GM18498 (cell line): ENCODE measurements at regions not wholly inside any gene's neighbourhood (a gene's known extent, or its start where the extent isn't known, plus 50 kb on each side); places are given as distances from the start of the nearest gene placed in this dataset.
"Not testable (repeated sequence)": the region's sequence is repeated elsewhere in the genome, so short reads cannot be mapped to it uniquely, and the experiment has no call there.

Experiments
- ATAC-seq: cut with Tn5 transposase; IDR thresholded peaks from one replicate; pipeline ENCODE4 v1.9.1; 2021; ENCODE audit warnings: mild to moderate bottlenecking, moderate library complexity; ENCODE audit not compliant: unreplicated experiment

GRCh38 chr16:58948244-58948643 is 214.1 kb upstream of the GOT2 start:
- ATAC-seq = no peak

GRCh38 chr16:58940609-58941008 is 206.5 kb upstream of the GOT2 start:
- no peak for ATAC-seq

- no peak for ATAC-seq
These were observed 204.7 kb upstream of the GOT2 start for GRCh38 chr16:58938811-58939210.

GRCh38 chr16:58937661-58938060 is 203.5 kb upstream of the GOT2 start:
- no peak for ATAC-seq

DNA sequence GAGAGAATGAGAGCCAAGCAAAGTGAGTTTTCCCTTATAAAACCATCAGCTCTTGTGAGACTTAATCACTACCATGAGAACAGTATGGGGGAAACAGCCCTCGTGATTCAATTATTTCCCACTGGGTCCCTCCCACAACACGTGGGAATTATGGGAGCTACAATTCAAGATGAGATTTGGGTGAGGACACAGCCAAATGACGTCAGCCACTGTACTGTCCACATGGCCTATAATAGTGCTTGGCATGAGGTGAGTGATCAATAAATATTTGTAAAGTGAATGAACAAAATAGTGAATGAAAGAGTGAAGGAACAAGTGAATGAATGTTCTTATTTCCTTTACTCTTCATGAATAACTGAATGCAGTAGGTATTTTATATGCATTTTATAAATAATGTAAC is 199.1 kb upstream of the GOT2 start:
- no peak for ATAC-seq

DNA sequence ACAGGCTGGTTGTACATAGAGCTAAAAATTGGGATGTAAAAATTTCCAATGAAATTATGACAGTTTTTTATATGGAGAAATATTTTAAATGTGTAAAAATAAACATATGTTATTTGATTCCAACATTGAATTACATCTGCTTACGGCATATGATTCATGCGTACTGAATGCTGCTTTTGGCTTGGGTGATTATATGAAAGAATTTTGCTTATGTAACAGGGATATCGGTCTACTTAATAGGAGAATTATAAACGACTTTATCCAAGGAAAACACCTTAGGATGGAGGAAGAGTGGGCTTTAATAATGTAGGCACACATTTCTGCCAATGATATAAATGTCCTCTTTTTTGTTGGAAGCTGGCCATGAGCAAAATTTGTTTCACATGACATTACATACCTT is 197.3 kb upstream of the GOT2 start:
- no peak for ATAC-seq

DNA sequence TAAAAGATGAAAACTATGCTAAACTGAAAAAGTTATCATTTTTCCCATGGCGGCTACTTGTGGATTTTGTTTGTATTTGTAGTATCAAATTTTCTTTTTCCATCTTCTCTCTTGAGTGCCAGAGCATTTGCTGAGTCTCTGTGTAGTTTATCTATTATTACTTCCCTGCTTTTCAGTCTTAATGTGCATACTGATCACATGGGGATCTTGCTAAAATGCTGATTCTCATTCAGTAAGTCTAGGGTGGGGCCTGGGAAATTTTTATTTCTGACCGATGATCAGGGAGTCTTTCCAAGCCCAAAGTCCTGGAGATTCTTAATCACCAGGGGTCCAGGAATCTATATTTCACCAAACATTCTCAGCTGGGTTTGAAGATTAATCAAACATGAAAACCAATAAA is 189.0 kb upstream of the GOT2 start:
- no peak for ATAC-seq

DNA sequence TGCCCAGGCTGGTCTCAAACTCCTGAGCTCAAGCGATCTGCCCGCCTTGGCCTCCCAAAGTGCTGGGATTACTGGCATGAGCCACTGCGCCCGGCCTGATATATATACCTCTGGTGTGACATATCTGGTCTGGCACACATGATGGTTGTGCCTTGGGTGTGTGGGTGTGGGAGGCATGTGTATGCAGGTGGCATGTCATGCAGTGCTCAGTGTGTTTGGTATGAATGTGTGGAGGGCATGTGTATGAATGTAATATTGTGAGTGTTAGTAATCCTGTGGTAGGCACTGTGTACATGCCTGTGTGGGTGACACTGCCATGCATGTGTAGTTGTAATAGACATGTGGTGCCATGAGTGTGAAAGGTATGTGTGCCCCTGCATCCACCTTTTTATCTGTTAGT is 179.3 kb upstream of the GOT2 start:
- no peak for ATAC-seq

GRCh38 chr16:58912571-58912970 is 178.5 kb upstream of the GOT2 start:
- no peak for ATAC-seq

- ATAC-seq = no peak
These were observed 173.0 kb upstream of the GOT2 start for GRCh38 chr16:58906981-58907715.

GRCh38 chr16:58904291-58904690 is 170.2 kb upstream of the GOT2 start:
- no peak for ATAC-seq

DNA sequence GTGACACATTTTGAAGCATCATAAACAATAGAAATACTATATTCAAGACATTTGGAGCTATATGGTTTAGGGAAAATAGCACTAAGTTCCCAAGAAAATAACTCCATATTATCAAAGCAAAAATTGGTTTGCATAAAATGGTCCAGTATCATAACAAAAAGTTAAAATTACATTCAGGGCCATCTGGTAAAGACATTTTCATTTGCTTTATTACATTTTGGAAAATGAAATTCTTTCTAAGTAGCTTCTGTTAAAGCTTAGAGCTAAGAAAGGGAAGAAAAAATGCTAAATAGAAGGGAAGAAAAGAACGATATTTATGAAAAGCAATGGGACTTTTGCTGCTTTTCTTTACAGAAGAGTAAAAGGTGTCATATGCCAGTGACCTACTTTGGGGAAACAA is 155.4 kb upstream of the GOT2 start:
- no peak for ATAC-seq

DNA sequence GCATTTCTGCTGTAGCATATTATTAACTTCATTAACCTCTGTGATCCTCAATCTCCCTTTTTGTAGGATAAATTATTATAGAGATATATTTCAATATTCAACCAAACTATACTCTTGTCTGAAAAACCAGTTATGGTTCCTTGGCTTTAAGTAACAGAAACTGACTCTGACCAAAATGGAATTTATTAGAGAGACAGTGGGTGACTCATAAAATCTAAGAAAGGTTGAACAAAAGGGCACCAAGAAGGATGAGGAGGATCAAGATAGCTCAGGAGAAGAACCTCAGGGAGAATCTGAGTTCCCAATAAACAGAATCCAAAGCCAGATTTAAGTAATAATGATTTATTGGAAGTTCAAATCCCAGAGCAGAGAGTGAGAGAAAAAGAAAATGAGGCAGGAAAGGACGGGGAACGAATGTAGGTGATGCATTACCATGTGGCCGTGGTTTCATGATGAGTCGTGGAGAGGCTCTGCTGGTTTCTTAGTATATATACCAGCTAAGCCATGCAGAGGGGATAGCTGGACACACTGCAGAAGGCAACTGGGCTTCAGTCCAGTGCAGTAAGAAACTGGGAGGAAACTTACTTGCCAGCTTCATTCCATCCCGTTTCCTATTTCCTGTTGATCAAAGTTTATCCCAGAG is 151.5 kb upstream of the GOT2 start:
- ATAC-seq = peak; percentile 52

GRCh38 chr16:58884141-58884540 is 150.0 kb upstream of the GOT2 start:
- ATAC-seq = no peak

DNA sequence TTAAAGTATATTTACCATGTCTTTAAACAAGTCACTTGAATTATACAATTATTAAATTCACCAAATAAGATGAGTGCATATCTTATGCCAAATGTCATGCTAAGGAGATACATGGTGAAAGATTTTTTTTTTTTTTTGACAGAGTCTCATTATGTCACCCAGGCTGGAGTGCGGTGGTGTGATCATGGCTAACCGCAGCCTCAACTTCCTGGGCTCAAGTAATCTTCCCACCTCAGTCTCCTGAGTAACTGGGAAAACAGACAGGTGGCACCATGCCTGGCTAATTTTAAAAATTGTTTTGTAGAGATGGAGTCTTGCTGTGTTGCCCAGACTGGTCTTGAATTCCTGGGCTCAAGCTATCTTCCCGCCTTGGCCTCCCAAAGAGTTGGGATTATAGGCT is 149.0 kb upstream of the GOT2 start:
- no peak for ATAC-seq

DNA sequence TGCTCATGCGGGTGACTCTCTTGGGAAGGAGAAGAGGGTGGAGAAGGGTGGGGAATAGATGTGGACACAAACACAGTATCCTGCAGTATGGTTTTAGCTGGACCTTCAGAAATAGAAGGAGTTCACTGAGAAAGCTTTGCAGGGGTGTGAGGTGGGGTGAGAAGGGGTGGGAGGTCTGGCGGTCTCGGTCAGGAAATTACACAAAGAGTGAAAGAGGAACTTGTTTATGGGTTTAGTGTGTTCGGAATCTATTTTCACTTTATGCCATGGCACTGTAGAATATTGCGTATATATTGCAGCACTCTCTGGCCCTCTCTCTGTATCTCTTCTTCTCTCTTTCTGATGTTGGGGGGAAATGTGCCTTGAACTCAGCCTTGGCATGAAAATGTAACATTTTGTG is 148.2 kb upstream of the GOT2 start:
- ATAC-seq = peak; percentile 97

GRCh38 chr16:58878641-58879040 is 144.5 kb upstream of the GOT2 start:
- ATAC-seq = not testable (repeated sequence)

DNA sequence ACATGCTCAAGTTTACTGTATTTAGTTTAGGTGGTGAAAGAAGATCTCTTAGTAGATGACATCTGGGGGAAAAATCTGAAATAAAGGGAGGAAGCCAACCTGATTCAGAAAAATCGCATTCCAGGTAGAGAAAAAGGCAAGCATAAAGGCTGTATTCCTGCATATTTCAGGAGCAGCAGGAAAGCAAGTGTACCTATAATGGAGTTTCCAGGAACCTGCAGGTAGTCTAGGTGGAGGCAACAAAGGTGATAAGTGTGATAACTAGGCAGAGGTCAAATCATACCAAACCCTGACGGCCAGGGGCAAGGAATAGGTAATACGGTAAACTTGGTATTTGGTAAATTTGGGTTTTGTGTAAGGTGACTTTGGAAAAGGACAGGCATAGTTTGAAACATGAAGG is 132.8 kb upstream of the GOT2 start:
- ATAC-seq = no peak

GRCh38 chr16:58863761-58864160 is 129.6 kb upstream of the GOT2 start:
- ATAC-seq = no peak

DNA sequence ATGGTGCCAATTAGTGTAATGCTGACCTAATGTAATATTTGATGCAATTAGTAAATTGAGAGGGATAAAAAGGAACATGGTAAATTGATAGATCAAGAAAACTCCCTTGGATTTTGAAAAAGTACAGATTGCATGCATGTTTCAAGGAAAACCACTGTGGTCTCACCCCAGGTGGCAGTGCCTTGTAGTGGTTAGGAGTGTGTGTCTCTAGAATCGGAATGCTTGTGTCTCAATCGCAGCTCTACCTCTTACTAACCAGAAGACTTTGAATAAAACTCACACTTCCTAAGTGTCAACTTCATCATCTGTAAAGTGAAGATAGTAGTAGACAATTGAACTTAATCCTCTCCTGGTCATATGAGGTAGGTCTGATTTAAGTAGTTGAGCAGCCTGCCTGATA is 128.9 kb upstream of the GOT2 start:
- ATAC-seq = no peak

DNA sequence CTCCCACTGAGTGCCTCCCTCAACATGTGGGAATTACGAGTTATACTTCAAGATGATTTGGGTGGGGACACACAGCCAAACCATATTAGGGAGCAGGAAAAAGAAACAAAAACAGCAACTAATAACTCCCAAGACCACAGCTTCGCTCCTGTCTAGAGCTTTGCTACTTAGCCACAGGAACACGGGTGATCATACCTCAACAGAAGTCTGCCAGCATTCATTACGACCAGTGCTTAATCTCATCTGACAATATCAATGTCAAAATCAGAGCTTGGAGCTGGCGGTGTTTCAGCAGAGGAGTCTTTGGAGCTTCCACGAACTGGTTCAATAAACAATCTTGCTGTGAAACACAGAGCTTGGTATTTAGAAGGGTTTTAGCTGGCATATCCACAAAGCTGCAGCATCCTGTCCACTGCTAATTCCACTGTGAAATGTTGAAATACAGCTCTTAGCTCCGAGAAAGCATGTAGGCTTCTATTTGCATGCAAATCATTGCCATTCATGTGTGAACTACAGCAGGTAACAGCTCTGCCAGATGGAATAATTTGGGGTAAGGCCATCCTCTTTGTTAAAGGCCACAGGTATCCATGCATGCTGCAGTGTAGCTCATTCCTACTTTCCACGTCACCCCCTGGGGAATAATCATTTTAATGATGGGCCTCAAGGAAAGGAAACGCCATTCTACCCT is 128.4 kb upstream of the GOT2 start:
- no peak for ATAC-seq

DNA sequence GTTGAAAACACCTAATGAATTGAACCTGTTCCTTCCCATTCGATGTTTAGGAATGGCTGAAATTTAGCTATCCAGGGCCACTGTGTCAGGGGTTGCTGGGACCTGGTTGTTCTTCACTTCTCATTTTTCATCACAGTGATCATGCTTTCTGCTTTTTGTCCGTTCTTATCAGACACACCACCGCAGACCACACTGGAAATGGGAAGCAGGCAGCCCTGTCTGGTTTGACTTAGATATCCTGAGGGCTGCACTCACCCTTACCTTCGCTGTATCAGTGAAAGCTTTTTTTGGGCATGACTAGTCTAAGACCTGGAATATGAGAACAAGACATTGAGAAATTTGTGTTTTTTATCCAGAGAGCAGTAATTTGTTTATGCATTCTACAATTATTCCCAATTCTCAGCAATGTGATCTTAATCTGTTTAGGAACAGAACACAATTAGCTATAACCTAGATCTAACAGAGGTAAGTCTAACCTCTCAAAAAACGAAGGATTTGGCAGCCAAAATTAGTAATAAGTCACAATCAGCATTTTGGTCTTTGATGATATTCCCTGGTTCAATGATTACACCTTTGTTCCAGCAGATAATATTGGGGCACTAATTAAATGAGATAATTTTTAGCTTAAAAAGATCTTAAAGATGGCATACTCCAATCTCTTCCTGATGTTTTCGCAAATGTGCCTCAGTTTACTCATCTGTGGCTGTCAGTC is 126.0 kb upstream of the GOT2 start:
- no peak for ATAC-seq
